NCI-H146 treated with DMSO at 0.1 percent for 48 hours (cell line): ENCODE measurements at regions not wholly inside any gene's neighbourhood (a gene's known extent, or its start where the extent isn't known, plus 50 kb on each side); places are given as distances from the start of the nearest gene placed in this dataset.
"Not testable (repeated sequence)": the region's sequence is repeated elsewhere in the genome, so short reads cannot be mapped to it uniquely, and the experiment has no call there.

Source experiments
- DNase-seq: peaks from one replicate; lab custom pipeline; 2025; ENCODE audit not compliant: unreplicated experiment; lab: John Stamatoyannopoulos, UW

DNA sequence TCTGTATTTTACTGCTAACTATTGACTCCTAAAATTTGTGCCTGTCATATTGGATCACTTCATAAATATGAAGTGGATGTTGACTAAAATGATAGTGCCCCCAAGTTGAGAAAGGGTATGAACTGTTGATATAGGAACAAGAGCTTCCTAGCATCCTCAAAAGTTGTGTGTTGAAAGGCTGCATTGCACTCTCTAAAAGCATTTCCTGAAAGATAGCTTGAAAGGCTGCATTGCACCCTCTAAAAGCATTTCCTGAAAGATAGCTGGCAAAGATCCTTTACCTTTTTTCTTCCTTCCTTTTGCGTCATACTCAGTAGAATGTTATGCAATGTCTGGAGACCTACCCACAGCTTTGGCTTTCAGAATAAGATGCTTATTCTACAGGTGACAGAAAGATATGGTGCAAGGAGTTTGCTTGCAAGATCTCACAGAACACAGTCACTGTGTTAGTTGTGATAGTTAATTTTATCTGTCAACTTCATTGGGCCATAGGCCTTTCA is 274.6 kb upstream of the GALNTL6 start:
- DNase-seq: no peak

DNA sequence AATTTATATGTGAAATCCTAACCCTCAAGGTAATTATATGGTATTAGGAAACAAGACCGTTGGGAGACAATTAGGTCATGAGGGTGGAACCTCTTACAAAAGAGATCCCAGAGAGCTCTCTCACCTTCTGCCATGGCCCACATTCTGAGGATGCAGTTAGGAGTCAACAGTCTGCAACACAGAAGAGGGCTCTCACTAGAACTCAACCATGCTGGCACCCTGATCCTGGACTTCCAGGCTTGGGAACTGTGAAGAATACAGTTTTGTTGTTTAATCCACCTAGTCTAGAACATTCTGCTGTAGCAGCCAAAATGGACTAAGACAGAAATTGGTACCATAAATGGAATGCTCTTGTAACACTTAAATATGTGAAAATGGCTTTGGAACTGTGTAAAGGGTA is 278.8 kb upstream of the GALNTL6 start:
- DNase-seq: no peak

DNA sequence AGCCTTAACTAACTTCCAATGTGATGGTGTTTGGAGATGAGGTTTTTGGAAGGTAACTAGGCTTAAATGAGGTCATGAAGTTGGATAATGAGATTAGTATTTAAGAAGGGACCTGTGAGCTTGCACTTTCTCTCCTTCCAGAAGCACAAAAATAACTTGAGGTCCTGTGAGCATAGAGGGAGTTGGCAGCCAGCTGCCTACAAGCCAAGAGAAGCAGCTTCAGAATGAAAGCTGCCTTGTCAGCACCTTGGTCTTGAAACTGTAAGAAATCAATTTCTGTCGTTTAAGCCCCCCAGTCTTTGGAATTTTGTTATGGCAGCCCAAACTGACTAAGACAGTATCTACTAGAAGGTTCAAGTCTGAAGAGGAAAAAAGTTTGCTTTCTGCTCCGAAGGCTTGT is 280.2 kb upstream of the GALNTL6 start:
- no peak for DNase-seq

DNA sequence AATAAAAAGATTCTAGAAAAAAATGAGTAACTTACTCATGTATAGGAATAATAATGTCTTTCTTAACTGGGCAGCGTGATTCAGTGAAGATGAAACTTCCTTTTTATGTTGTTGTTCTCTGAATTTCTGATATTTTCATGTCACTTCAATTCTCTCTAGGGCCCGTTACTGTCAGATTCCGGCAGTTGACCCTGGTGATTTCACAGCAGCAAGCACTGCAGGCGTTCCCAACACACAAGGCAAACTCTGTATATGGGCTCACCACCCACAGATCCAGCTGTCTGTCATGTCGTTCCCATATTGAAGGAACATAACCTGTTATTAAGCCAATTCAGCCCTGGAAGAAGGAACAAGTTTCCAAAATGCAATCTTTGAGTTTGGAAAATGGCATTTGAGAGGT is 288.3 kb upstream of the GALNTL6 start:
- DNase-seq: no peak

DNA sequence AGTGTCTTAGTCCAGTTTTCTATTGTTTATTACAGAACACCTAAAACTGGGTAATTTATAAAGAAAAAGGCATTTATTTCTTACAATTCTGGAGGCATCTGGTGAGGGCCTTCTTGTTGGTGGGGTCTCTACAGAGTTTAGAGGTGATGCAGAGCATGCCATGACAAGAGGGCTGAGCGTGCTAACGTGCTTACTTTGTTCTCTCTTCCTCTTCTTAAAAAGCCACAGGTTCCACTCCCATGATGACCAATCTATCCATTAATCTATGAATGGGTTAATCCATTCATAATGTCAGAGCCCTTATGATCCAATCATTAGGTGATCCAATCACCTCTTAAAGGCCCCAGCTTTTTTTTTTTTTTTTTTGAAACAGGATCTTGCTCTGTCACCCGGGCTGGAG is 291.5 kb upstream of the GALNTL6 start:
- no peak for DNase-seq

DNA sequence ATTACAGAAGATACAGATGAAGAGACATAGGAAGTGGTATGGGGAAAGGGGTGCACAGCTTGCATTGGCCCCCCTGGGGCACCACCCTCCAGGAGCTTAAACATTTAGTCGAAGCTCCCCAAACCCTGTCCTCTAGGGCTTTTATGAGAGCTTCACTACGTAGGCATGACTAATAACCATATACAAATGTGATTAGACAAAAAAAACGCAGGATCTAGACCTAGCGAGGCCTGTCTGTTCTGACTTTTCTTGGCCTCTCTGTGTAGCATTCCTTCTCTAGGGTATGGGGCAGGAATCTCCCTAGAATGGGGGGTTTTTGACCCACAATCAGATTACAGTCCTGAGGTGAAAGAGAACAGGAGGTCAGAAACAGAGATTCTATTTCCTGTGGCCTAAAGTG is 293.7 kb upstream of the GALNTL6 start:
- no peak for DNase-seq

DNA sequence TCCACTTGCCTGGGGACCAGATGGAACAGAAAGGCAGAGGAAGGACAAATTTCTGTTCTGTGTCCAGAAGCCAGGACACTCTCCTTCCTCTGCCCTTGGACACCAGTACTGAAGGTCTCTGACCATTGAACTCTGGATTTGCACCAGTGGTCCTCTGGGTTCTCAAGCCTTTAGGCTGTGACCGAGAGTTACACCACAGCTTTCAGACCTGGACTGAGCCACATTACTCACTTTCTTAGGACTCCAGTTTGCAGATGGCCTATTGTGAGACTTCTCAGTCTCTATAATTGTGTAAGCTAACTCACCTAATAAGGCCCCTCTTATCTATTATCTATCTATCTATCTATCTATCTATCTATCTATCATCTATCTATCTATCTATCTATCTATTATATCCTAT is 295.3 kb upstream of the GALNTL6 start:
- DNase-seq: no peak

DNA sequence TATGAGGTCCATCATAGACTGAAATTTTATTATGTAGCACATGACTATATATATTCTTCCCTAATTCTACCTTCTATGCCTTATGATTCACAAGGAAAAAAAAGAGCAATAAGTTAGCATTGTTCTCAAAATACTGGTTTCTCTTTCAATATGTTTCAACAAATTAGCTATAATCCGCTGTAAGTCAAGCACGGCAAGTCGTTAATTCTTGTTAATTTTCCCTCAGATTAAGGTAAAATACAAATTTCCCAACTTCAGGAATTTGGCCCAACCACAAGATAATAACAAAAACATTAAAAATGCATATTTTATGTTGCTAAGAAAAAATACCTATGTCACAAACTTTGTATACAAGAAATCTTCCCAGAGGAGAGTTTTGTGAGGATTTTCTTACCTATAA is 296.5 kb upstream of the GALNTL6 start:
- DNase-seq: no peak

DNA sequence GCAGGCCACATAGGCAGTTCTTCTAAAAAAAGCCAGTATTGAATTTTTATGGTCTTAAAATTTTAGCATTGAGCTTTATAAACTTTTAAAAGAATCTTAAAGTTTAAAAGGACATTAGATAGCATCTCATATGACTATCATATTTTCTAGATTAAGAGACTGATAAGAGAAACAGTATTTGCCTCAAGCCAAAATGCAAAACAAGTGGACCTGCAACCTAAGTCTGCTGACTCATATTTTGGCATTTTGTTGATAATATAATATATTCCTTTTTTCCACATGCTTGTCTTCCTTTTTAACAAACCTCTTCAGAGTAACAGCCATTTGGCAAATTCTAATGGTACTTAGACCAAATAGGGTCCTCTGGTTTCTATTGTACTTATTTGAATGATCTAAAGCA is 328.5 kb upstream of the GALNTL6 start:
- no peak for DNase-seq

DNA sequence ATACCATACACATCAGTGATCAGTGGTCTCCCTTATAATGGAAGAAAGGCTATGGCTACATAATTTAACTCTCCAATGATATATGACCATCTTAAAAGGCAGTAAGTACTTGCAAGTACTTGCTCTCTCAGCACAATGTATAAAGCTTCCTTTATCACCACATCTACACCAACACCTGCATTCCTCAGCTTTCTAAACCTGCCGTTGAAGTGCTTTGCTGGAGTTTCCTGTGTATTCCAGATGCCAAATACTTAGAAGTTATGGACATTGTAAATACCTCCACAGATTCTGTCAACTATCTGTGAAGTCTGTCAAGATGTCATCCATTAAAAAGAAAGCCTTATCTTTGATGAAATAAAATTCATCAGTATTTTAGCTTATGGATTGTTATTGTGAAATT is 335.0 kb upstream of the GALNTL6 start:
- DNase-seq: no peak

DNA sequence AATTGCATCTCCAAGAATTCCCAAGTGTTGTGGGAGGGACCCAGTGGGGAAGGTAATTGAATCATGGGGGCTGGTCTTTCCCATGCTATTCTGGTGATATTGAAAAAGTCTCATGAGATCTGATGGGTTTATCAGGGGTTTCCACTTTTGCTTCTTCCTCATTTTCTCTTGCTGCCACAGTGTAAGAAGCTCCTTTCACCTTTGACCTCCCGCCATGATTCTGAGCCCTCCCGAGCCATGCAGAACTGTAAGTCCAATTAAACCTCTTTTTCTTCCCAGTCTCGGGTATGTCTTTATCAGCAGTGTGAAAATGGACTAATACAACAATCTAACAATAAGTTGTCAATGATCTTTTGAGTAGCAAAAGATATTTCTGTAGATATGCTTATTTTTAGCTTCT is 338.1 kb upstream of the GALNTL6 start:
- not testable (repeated sequence) for DNase-seq

DNA sequence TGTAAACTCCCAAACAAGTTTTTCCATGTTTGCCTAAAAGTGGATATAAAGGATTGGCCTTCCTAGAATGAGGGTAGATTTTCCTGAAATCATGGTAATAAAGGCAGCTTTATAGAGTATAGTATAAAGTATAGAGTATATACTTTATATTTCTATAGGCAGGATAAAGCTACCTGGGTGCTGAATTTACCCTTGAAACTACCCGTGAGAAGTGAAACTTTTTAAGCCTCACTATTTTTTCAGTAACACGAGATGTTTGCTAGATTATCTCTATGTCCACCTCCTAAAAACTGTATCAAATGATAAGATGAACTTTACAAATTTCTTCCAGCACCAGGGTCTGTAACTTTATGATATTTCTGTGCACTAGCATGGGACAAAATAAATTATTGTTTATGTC is 340.0 kb upstream of the GALNTL6 start:
- DNase-seq: no peak

DNA sequence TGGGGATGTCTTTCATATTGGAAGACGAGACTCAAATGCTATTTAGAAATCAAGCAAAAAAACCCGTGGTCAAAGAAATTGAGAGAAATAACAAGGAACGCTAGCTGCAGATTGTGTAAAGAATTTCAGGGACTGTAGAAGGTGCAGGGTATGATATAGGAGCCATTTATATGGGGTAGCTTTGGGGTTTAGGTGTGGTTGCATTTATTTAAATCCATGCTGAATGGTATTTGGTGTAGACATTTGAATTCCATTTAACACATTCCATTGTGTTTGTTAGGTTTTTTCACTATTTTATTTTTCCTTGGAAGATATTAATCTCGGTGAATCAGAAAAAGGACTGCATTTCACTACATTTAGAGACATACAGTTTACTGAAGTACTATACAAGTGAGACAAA is 341.0 kb upstream of the GALNTL6 start:
- DNase-seq: no peak

DNA sequence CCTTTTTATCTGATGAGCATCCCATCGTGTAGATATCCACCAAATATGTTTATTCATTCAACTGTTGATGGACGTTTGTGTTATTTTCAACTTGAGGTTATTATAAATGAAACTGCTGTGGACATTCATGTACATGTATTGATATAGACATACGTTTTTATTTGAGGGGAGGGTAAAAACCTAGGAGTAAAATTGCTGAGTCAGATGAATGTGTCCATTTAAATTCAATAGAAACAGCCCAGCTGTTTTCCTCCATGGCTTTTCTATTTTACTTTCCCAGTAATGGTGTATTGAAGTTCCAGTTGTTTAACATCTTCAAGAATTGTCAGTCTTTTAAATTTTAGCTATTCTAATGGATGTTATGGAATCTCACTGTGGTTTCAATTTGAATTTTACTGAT is 348.7 kb upstream of the GALNTL6 start:
- DNase-seq: no peak

DNA sequence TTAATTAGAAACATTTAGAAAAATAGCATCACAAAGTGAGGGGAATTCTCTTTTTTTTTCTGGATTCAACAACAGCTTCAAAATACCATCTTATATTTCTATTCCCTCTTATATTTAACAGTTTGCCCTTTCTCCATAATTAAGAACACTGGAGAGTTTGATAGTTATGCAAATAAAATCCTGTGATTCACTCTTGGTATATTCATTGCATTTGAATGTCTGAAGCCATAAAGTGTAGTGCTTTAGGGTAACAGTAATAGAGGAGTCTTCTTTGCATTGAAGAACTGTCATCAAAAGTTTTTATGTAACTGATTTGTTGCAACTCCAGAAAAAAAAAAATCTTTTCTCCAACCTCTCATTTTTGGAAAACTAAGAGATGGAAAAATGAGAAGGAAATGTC is 352.0 kb upstream of the GALNTL6 start:
- DNase-seq: no peak

DNA sequence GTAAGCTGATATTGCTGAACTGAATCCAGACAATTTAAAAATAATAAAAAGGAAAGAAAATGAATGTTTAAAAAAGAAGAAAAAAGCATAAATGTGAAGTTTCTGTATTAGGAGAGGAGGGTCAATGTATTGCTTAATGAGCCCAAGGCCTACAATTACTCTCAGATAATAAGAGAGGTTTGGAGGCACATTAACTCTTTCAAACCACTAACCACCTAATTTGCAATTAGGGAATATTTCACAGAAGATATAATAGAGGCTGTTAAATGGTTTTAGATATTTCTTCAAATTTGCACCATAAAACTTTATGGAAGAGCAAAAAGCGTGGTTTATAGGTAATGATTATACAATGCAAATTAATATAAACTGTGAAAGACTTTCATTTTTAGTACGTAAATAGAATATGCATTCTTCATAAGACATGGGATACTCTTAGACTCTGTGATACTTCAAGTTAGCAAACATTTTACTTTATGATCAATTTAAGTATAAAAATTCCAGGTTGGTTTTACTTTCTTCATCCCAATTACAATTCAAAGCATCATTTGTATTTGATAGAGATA is 364.2 kb upstream of the GALNTL6 start:
- no peak for DNase-seq

DNA sequence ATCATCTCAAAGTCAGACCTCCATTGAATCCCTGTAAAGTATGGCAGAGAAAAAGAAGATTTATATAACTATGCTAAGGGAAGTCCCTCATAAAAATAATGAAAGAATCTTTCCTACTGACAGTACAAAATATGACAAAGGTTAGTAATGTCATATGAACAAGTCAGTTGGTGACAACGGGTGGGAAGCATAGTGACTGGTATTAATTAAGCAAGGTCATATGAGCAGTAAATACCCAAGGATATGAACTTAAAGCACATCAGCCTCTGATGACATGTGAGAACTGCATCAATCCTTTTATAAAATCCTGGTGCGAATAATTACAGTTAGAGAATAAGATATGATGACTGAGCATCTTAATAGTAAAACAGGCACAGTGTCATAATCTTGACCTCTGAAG is 364.8 kb upstream of the GALNTL6 start:
- DNase-seq: no peak

DNA sequence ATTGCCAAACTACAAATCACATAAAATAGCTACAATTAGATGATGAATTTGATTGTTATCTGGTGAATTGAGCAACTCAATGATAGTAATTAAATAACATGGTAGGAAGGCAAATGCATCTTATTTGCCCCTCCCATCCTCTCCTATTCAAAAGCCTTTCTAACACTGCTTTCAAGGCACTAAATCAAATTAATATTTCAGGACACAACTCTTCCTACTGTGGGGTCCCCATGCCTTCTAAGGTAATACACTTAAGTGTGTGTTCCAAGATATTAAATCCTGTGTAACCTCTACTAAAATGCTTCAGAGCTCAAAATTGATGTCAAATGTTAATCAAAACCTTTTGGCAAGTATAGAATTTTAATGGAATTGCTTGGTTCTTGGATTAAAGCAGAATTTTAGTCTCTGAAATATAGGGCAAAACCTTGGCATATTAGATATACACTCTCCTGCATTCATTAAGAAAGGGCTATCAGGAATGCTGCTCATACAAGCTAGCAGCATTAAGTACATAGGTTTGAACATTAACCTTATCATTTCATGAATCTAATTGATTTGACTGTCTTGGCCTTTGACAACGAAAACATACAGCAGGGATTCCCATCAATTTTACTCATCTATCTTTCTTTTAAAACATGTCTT is 371.8 kb upstream of the GALNTL6 start:
- DNase-seq: no peak

DNA sequence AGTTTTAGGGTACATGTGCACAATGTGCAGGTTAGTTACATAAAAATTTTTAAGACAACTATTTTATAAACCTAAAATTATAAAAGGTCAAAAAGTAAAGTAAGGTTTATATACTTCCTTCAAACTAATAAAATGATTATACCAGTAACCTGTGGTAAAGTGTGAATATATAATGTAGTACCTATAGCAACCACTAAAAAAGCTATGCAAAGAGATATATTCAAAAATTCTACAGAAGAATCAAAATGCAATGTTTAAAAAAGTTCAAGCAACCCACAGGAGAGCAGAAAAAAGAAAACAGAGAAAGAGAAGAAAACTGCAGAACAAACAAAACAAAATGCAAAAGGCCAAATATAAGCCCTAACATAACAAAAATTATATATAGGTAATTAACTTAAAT is 379.5 kb upstream of the GALNTL6 start:
- DNase-seq: no peak

DNA sequence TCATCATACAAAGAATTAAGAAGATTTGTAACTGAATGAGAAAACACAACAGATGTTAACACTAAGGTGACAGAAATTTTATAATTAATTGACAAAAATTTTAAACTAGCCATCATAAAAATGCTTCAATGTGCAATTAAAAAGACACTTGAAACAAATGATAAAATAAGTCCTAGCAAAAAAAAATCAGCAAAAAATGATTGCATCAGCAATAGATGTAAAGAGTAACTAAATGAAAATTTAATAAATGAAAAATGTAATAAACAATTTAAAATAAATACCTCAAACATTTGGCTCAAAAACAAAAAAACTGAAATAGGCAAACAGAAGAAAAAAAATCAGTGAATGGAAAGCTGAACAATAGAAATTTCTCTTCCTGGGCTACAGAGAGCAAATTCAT is 380.7 kb upstream of the GALNTL6 start:
- DNase-seq: no peak

DNA sequence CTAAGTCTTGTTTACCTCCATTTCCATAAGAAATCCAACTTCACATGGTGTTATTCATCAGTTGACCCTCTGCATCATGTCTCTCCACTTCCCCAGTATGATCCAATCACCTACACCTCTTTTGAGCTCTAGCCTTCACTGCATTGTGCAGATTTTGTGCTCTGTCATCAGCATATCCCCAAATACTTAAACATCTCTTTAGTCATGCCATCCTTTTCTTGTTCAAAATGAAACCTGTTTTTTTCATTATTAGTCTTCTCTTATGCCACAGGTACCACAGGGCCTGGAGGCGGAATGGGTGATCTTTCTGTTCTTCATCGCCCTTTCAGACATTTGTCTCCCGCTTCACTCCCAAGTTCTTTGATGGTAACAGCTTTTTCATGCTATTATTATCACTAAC is 382.7 kb upstream of the GALNTL6 start:
- no peak for DNase-seq

DNA sequence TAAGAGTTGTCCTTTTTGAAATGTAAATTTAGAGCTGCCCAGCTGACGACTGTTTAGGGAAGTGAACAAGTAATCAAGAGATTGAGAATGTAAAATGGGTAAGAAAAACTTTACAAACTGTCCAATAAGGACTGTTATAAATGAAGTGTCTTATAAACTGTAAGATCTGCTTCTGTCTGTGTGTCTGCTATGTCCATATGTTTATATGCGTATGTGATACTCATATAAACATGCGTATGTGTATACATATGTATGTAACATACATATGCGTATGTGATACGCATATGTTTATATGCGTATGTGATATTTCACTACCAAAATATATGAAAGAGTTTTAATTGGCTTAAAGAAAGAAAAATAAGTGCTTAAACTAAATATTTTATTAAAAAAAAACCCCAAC is 416.0 kb upstream of the GALNTL6 start:
- DNase-seq: no peak

DNA sequence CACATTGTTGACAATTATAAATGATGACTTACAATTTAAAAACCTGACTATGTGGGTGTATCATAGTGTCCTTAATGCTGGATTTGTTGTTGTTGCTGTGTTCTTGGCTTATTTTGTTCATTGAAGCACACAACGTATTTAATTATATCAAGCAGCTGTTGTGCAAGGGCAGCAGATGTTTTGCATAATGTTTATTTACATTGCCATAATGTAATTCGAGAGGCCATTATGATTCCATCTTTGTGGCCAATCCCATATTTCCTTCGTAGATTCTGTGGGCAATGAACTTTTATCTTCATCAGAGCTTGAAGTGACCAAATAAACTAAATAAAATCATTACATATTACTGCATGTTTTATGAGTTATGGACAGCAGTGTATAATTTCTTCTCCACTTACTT is 422.6 kb upstream of the GALNTL6 start:
- DNase-seq: no peak
